WERI-Rb-1 (cell line): ENCODE measurements at regions not wholly inside any gene's neighbourhood (a gene's known extent, or its start where the extent isn't known, plus 50 kb on each side); places are given as distances from the start of the nearest gene placed in this dataset.

ENCODE experiments used
- DNase-seq: peaks from one replicate; pipeline ENCODE4 v3.0.0-alpha.2; 2020
- H3K27ac ChIP-seq: fragments of 250-450 bp; sonication (Bioruptor Pico); 2 replicates; pipeline ENCODE4 v1.5.1; 2020; ENCODE audit warnings: mild to moderate bottlenecking, moderate library complexity
- H3K27me3 ChIP-seq: fragments of 250-450 bp; sonication (Bioruptor Pico); 2 replicates; pipeline ENCODE4 v1.5.1; 2021; ENCODE audit warnings: mild to moderate bottlenecking, low read depth, moderate library complexity; ENCODE audit not compliant: insufficient read depth, severe bottlenecking
- H3K36me3 ChIP-seq: fragments of 250-450 bp; sonication (Bioruptor Pico); 2 replicates; pipeline ENCODE4 v1.5.1; 2020; ENCODE audit warnings: mild to moderate bottlenecking, moderate library complexity
- H3K4me3 ChIP-seq: 2 replicates; pipeline ENCODE4 v1.5.1; 2011; ENCODE audit warnings: low read depth, mild to moderate bottlenecking, control low read depth, low read length
- H3K9me3 ChIP-seq: fragments of 250-450 bp; sonication (Bioruptor Pico); 2 replicates; pipeline ENCODE4 v1.5.1; 2021; ENCODE audit warnings: mild to moderate bottlenecking, moderate library complexity; ENCODE audit not compliant: severe bottlenecking
- CTCF ChIP-seq: IDR thresholded peaks from 2 replicates; pipeline ENCODE4 v1.5.1; 2011; ENCODE audit warnings: low read depth, mild to moderate bottlenecking, control low read depth, inconsistent platforms, low read length

DNA sequence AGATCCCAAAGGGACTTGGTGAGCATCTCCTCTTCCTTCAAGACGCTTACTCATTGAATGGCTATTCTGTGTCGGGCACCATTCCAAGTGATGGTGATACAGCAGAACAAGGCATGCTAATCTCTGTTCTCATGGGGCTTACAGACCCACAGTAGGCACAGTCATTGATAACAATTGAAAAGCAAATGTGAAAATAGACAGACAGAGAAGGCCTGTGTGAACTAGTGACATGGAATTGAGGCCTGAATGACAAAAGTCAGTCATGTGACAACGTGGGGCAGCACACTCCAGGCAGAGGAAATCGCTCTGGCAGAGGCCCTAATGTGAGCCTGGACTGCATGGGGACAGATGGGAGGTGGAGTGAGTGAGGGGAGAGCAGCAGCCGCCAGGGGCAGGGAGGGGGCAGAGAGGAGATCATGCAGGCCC lies 70.7 kb upstream of the CPLX2 start:
- Histone ChIP-seq H3K4me3 (no peak overlapping the region), H3K27me3 (no peaks in the 10 kb centered on the region), H3K9me3 (no peaks in the 10 kb centered on the region), H3K27ac (peak overlapping the region; percentile 73), H3K36me3 (peaks cover 9% of the 10 kb centered on the region)
- DNase-seq = peak; percentile 92
- no peak for TF ChIP-seq CTCF

DNA sequence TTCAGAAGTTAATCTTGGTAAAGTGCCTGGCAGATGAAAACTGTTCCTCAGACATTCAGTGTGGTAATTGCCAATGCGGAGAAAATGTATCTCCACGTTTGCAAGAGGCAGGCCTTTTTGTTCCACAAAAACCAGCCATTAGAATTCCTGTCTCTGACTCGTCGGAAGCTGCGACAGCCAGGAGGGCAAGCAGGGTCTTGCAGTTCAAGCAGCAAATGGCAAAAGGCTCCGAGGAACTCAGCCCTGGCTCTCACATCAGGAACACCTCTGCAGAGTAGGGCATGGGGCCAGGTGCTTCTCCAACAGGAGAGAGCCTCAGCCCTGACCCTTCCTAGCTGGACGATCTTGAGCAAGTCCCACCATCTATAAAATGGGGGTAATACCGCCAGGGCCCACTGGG lies 69.0 kb upstream of the CPLX2 start:
- no peaks in the 10 kb centered on the region for H3K27me3 ChIP-seq
- no peak overlapping the region for H3K27ac ChIP-seq
- no peak for DNase-seq
- H3K9me3 ChIP-seq = no peaks in the 10 kb centered on the region
- peaks cover 3% of the 10 kb centered on the region for H3K36me3 ChIP-seq
- H3K4me3 ChIP-seq = no peak overlapping the region
- TF ChIP-seq CTCF = no peak

DNA sequence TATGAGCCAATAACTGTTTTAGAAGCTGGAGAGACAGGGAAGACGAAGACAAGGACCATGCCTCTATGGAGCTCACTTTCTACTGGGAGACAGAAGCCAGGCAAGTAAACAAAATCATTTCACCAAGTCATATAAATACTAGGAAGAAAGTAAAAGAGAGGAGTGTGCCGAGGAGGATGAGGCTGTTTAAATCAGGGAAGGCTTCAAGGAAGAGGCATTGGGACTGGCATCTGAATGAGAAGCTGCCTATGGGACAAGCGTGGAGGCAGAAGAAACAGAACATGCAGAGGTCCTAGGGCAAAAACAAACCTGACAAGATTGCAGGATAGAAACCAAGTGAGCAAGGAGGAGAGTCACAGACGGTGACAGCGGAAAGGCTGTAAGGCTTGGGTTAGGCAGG lies 68.1 kb upstream of the CPLX2 start:
- no peak for TF ChIP-seq CTCF
- Histone ChIP-seq H3K27me3 (no peaks in the 10 kb centered on the region), H3K4me3 (no peak overlapping the region), H3K9me3 (no peaks in the 10 kb centered on the region), H3K27ac (no peak overlapping the region), H3K36me3 (peaks cover 3% of the 10 kb centered on the region)
- DNase-seq = no peak

DNA sequence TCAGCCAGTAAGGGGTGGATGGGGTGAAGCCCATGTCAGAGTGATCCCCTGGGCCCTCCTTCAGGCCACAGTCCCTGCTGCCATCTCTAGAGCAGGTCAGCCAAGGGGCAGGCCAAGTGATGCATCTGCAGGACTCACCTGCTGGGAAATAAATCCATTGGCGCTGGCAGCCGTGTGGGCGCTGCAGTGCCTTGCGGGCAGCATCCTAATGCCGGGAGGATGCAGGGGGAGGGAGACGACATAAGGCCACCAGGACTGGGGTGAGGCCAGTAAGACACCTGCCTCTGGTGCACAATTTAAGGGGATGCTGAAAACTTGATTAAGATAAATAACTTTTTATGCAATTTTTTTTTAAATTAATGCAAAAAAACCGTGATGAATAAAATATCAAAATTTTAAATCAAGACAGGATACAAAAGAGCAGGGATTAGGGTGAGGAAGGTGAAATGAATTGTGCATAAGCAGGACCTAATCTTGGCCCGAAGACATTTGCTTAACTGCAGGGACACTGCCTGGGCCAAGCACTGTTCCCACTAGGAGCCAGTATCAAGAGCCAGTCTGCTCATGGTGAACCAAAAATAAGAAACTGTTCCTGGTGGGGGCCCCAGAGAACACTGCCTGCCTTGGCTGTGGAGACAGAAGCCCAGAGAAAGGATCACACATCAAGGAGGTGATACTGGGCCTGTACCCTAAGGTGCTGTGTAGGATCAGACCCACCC lies 67.5 kb upstream of the CPLX2 start:
- no peak for DNase-seq
- Histone ChIP-seq H3K27ac (no peak overlapping the region), H3K9me3 (no peaks in the 10 kb centered on the region), H3K36me3 (peaks cover 4% of the 10 kb centered on the region), H3K27me3 (no peaks in the 10 kb centered on the region), H3K4me3 (no peak overlapping the region)
- TF ChIP-seq CTCF = no peak

DNA sequence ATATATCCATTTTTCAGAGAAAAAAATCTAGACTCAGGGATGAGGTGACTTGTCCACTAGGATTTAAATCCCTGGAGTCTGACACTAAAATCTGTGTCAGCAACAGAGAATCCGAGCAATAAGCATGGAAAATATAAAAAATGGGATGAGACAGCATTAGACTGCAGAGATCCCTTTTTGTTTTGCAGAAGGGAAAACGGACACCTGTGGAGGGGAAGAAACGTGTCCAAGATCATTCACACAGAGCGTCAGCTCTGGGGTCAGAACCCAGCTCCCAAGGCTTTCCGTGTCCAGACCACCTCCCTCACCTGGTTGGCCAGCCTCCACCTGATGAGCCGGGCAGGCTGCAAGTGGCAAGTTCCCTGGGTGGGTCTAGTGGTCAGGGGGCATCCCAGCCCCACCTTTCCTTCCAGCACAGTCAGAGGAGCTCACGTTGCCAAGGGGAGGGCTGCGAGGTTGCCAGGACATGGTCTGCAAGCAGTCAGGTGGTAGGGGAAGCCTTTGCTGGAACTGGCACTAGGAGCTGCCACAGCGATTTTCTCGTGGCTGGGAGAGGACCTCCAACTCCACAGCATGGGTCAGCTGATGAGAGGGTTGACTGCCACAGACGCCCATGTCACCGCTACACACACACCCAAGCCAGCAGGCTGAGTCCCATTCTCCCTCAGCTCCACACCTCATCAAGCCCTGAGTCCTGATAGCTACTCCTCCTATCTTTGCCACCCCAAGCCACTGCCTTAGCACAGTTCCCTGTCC lies 65.9 kb upstream of the CPLX2 start:
- DNase-seq = no peak
- no peaks in the 10 kb centered on the region for H3K9me3 ChIP-seq
- no peaks in the 10 kb centered on the region for H3K27me3 ChIP-seq
- H3K36me3 ChIP-seq = peaks cover 9% of the 10 kb centered on the region
- H3K4me3 ChIP-seq = no peak overlapping the region
- TF ChIP-seq CTCF = no peak
- H3K27ac ChIP-seq = no peak overlapping the region
